A673 (cell line): ENCODE measurements at regions not wholly inside any gene's neighbourhood (a gene's known extent, or its start where the extent isn't known, plus 50 kb on each side); places are given as distances from the start of the nearest gene placed in this dataset.

Experiments
- EZH2 ChIP-seq: fragments of 200-600 bp; sonication (generic); IDR thresholded peaks from 2 replicates; pipeline ENCODE4 v1.6.1; 2017; ENCODE audit warnings: borderline replicate concordance, low read depth, mild to moderate bottlenecking, mixed read lengths, antibody characterized with exemption, low read length; ENCODE audit not compliant: poor library complexity, severe bottlenecking
- TF ChIP-seq, protein P1 (sequence below): fragments of 300-800, 200-600 bp; sonication (generic); conservative IDR thresholded peaks from 2 replicates; pipeline ENCODE4 v1.5.1; 2017; ENCODE audit warnings: low read depth, mild to moderate bottlenecking, antibody characterized with exemption, low read length, moderate library complexity, mixed read lengths

DNA sequence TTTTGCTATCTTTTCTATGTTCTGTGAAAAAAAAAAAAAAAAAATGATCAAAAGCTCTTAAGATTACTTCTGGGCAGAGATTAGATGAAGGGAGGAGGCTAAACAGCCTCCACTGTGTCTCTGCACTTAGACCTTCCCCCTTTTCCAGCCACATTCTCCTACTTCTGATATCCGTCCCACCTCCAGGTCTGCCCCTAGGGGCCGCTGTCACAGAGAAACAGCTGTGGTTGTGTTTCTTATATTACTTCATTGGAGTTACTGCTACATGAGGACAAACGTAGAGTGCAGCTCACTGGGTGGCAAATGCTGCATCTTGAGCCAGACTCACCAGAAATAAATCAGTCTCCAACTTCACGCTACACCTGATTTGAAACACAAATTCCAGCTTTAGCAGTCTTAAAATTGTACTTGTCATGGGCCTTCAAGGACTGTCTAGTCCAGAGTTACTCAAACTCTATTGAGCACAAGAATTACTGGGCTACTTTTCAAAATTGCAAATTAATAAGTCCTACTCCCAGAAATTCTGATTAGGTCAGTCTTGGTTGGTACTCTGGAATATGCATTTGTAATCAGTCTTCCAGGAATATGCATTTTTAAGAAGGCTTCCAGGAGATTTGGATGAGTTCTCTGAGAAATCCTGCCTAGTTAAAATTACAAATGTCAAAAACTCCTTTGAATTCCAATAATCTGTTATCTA, 125.2 kb upstream of the PTBP2 start:
- TF ChIP-seq, protein P1, sequence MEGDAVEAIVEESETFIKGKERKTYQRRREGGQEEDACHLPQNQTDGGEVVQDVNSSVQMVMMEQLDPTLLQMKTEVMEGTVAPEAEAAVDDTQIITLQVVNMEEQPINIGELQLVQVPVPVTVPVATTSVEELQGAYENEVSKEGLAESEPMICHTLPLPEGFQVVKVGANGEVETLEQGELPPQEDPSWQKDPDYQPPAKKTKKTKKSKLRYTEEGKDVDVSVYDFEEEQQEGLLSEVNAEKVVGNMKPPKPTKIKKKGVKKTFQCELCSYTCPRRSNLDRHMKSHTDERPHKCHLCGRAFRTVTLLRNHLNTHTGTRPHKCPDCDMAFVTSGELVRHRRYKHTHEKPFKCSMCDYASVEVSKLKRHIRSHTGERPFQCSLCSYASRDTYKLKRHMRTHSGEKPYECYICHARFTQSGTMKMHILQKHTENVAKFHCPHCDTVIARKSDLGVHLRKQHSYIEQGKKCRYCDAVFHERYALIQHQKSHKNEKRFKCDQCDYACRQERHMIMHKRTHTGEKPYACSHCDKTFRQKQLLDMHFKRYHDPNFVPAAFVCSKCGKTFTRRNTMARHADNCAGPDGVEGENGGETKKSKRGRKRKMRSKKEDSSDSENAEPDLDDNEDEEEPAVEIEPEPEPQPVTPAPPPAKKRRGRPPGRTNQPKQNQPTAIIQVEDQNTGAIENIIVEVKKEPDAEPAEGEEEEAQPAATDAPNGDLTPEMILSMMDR, result peak; percentile 87
- no peak for TF ChIP-seq EZH2
